Activated naive CD4-positive, alpha-beta T cell treated with anti-CD3 and anti-CD28 coated beads, Interleukin-2, amount 50 U/mL, for 24 hours (primary cell): ENCODE measurements at regions not wholly inside any gene's neighbourhood (a gene's known extent, or its start where the extent isn't known, plus 50 kb on each side); places are given as distances from the start of the nearest gene placed in this dataset.

Source experiments
- H3K27ac Mint-ChIP-seq: one replicate; pipeline ENCODE4 v1.8.0; 2021; ENCODE audit warnings: mild to moderate bottlenecking, mixed read lengths
- H3K27me3 Mint-ChIP-seq: one replicate; pipeline ENCODE4 v1.8.0; 2021; ENCODE audit warnings: mixed read lengths
- H3K36me3 Mint-ChIP-seq: one replicate; pipeline ENCODE4 v1.8.0; 2021; ENCODE audit warnings: mixed read lengths
- H3K4me1 Mint-ChIP-seq: one replicate; pipeline ENCODE4 v1.8.0; 2021; ENCODE audit warnings: mixed read lengths
- H3K4me3 Mint-ChIP-seq: one replicate; pipeline ENCODE4 v1.8.0; 2021; ENCODE audit warnings: mild to moderate bottlenecking, mixed read lengths
- H3K9me3 Mint-ChIP-seq: one replicate; pipeline ENCODE4 v1.8.0; 2021; ENCODE audit warnings: mixed read lengths

GRCh38 chr13:103525530-103525929 lies 459.3 kb upstream of the SLC10A2 start:
- H3K4me1 Mint-ChIP-seq, result no peaks in the 10 kb centered on the region
- H3K36me3 Mint-ChIP-seq, result no peaks in the 10 kb centered on the region
- H3K27me3 Mint-ChIP-seq, result no peaks in the 10 kb centered on the region
- H3K9me3 Mint-ChIP-seq, result no peaks in the 10 kb centered on the region
- H3K4me3 Mint-ChIP-seq, result no peak overlapping the region
- H3K27ac Mint-ChIP-seq, result no peak overlapping the region

GRCh38 chr13:103523858-103524257 lies 457.6 kb upstream of the SLC10A2 start:
- no peak overlapping the region for H3K27ac Mint-ChIP-seq
- no peaks in the 10 kb centered on the region for H3K4me1 Mint-ChIP-seq
- no peaks in the 10 kb centered on the region for H3K36me3 Mint-ChIP-seq
- no peak overlapping the region for H3K4me3 Mint-ChIP-seq
- no peaks in the 10 kb centered on the region for H3K9me3 Mint-ChIP-seq
- H3K27me3 Mint-ChIP-seq, result no peaks in the 10 kb centered on the region

GRCh38 chr13:103521532-103521931 lies 455.3 kb upstream of the SLC10A2 start:
- Mint-ChIP-seq H3K27me3 (no peaks in the 10 kb centered on the region), H3K4me3 (no peak overlapping the region), H3K9me3 (no peaks in the 10 kb centered on the region), H3K27ac (no peak overlapping the region), H3K4me1 (no peaks in the 10 kb centered on the region), H3K36me3 (no peaks in the 10 kb centered on the region)

- Mint-ChIP-seq H3K27me3 (no peaks in the 10 kb centered on the region), H3K4me3 (no peak overlapping the region), H3K36me3 (no peaks in the 10 kb centered on the region), H3K9me3 (no peaks in the 10 kb centered on the region), H3K27ac (no peak overlapping the region), H3K4me1 (no peaks in the 10 kb centered on the region)
Observed at GRCh38 chr13:103517768-103518102, 451.5 kb upstream of the SLC10A2 start.

GRCh38 chr13:103517066-103517767 lies 451.0 kb upstream of the SLC10A2 start:
- H3K27me3 Mint-ChIP-seq, result no peaks in the 10 kb centered on the region
- no peak overlapping the region for H3K4me3 Mint-ChIP-seq
- H3K4me1 Mint-ChIP-seq, result no peaks in the 10 kb centered on the region
- H3K27ac Mint-ChIP-seq, result no peak overlapping the region
- H3K36me3 Mint-ChIP-seq, result no peaks in the 10 kb centered on the region
- H3K9me3 Mint-ChIP-seq, result no peaks in the 10 kb centered on the region

GRCh38 chr13:103516015-103516795 lies 450.0 kb upstream of the SLC10A2 start:
- H3K4me1 Mint-ChIP-seq, result no peaks in the 10 kb centered on the region
- H3K9me3 Mint-ChIP-seq, result no peaks in the 10 kb centered on the region
- H3K36me3 Mint-ChIP-seq, result no peaks in the 10 kb centered on the region
- no peak overlapping the region for H3K4me3 Mint-ChIP-seq
- H3K27me3 Mint-ChIP-seq, result no peaks in the 10 kb centered on the region
- no peak overlapping the region for H3K27ac Mint-ChIP-seq

GRCh38 chr13:103515410-103515809 lies 449.2 kb upstream of the SLC10A2 start:
- Mint-ChIP-seq H3K4me1 (no peaks in the 10 kb centered on the region), H3K27ac (no peak overlapping the region), H3K9me3 (no peaks in the 10 kb centered on the region), H3K4me3 (no peak overlapping the region), H3K36me3 (no peaks in the 10 kb centered on the region), H3K27me3 (no peaks in the 10 kb centered on the region)

GRCh38 chr13:103514619-103515018 lies 448.4 kb upstream of the SLC10A2 start:
- Mint-ChIP-seq H3K4me1 (no peaks in the 10 kb centered on the region), H3K4me3 (no peak overlapping the region), H3K9me3 (no peaks in the 10 kb centered on the region), H3K36me3 (no peaks in the 10 kb centered on the region), H3K27ac (no peak overlapping the region), H3K27me3 (no peaks in the 10 kb centered on the region)

GRCh38 chr13:103514188-103514587 lies 448.0 kb upstream of the SLC10A2 start:
- no peak overlapping the region for H3K4me3 Mint-ChIP-seq
- no peaks in the 10 kb centered on the region for H3K4me1 Mint-ChIP-seq
- no peaks in the 10 kb centered on the region for H3K27me3 Mint-ChIP-seq
- no peak overlapping the region for H3K27ac Mint-ChIP-seq
- H3K36me3 Mint-ChIP-seq, result no peaks in the 10 kb centered on the region
- no peaks in the 10 kb centered on the region for H3K9me3 Mint-ChIP-seq

GRCh38 chr13:103510007-103510535 lies 443.9 kb upstream of the SLC10A2 start:
- no peaks in the 10 kb centered on the region for H3K4me1 Mint-ChIP-seq
- no peaks in the 10 kb centered on the region for H3K27me3 Mint-ChIP-seq
- H3K27ac Mint-ChIP-seq, result no peak overlapping the region
- no peaks in the 10 kb centered on the region for H3K36me3 Mint-ChIP-seq
- H3K9me3 Mint-ChIP-seq, result peaks cover 5% of the 10 kb centered on the region
- no peak overlapping the region for H3K4me3 Mint-ChIP-seq

- Mint-ChIP-seq H3K4me1 (no peaks in the 10 kb centered on the region), H3K27me3 (no peaks in the 10 kb centered on the region), H3K27ac (no peak overlapping the region), H3K36me3 (no peaks in the 10 kb centered on the region), H3K4me3 (no peak overlapping the region), H3K9me3 (peaks cover 10% of the 10 kb centered on the region)
Observed at GRCh38 chr13:103497404-103497803, 431.2 kb upstream of the SLC10A2 start.

- Mint-ChIP-seq H3K4me3 (no peak overlapping the region), H3K27me3 (no peaks in the 10 kb centered on the region), H3K9me3 (peaks cover 5% of the 10 kb centered on the region), H3K27ac (no peak overlapping the region), H3K4me1 (no peaks in the 10 kb centered on the region), H3K36me3 (no peaks in the 10 kb centered on the region)
Observed at GRCh38 chr13:103487841-103488240, 421.6 kb upstream of the SLC10A2 start.

- Mint-ChIP-seq H3K27ac (no peak overlapping the region), H3K9me3 (no peaks in the 10 kb centered on the region), H3K36me3 (no peaks in the 10 kb centered on the region), H3K27me3 (no peaks in the 10 kb centered on the region), H3K4me1 (no peaks in the 10 kb centered on the region), H3K4me3 (no peak overlapping the region)
Observed at GRCh38 chr13:103473081-103473480, 406.9 kb upstream of the SLC10A2 start.

GRCh38 chr13:103471896-103472295 lies 405.7 kb upstream of the SLC10A2 start:
- Mint-ChIP-seq H3K27ac (no peak overlapping the region), H3K4me3 (no peak overlapping the region), H3K9me3 (no peaks in the 10 kb centered on the region), H3K36me3 (no peaks in the 10 kb centered on the region), H3K27me3 (no peaks in the 10 kb centered on the region), H3K4me1 (no peaks in the 10 kb centered on the region)

GRCh38 chr13:103469771-103470170 lies 403.6 kb upstream of the SLC10A2 start:
- Mint-ChIP-seq H3K9me3 (no peaks in the 10 kb centered on the region), H3K27me3 (no peaks in the 10 kb centered on the region), H3K4me3 (no peak overlapping the region), H3K27ac (no peak overlapping the region), H3K4me1 (no peaks in the 10 kb centered on the region), H3K36me3 (no peaks in the 10 kb centered on the region)

- no peak overlapping the region for H3K4me3 Mint-ChIP-seq
- no peaks in the 10 kb centered on the region for H3K4me1 Mint-ChIP-seq
- H3K27ac Mint-ChIP-seq, result no peak overlapping the region
- H3K36me3 Mint-ChIP-seq, result no peaks in the 10 kb centered on the region
- H3K27me3 Mint-ChIP-seq, result no peaks in the 10 kb centered on the region
- no peaks in the 10 kb centered on the region for H3K9me3 Mint-ChIP-seq
Observed at GRCh38 chr13:103466761-103467160, 400.5 kb upstream of the SLC10A2 start.
